Gastrocnemius medialis (tissue), 4 donors: ENCODE measurements at regions not wholly inside any gene's neighbourhood (a gene's known extent, or its start where the extent isn't known, plus 50 kb on each side); places are given as distances from the start of the nearest gene placed in this dataset.

Experiments used
- ATAC-seq, 2 donors: fragments of 150-250 bp; one replicate each; pipeline ENCODE4 v1.9.1; 2016
- DNase-seq, 2 donors: peaks; one replicate each; pipeline ENCODE4 v3.0.0-alpha.2; 2019
- H3K27ac ChIP-seq, 4 donors: fragments of 200-600 bp; sonication (generic); 1 replicate in 1 of 4; 2 replicates in 3 of 4; pipeline ENCODE4 v1.5.1; 2016 to 2018; ENCODE audit warnings: mild to moderate bottlenecking in 2 of 4, moderate library complexity in 1 of 4
- H3K27me3 ChIP-seq, 3 donors: fragments of 200-600 bp; sonication (generic) in 2 of 3; 1 replicate in 1 of 3; 2 replicates in 2 of 3; pipeline versions ENCODE4 v1.5.1 to v1.6.0; 2016 to 2019; ENCODE audit warnings: mild to moderate bottlenecking in 1 of 3, moderate library complexity in 1 of 3
- H3K36me3 ChIP-seq, 2 donors: fragments of 200-600 bp; sonication (generic) in 1 of 2; one replicate each; pipeline ENCODE4 v1.5.1; 2017 to 2018
- H3K4me1 ChIP-seq, 2 donors: fragments of 200-600 bp; sonication (generic) in 1 of 2; one replicate each; pipeline ENCODE4 v1.5.1; 2016 to 2017; ENCODE audit warnings: mild to moderate bottlenecking in 2 of 2
- H3K4me3 ChIP-seq, 4 donors: fragments of 200-600 bp; sonication (generic) in 3 of 4; 1 replicate in 1 of 4; 2 replicates in 3 of 4; pipeline ENCODE4 v1.5.1; 2016 to 2019; ENCODE audit warnings: mild to moderate bottlenecking in 2 of 4
- H3K9me3 ChIP-seq, 3 donors: fragments of 200-600 bp; sonication (generic) in 2 of 3; 1 replicate in 1 of 3; 2 replicates in 2 of 3; pipeline ENCODE4 v1.5.1; 2016 to 2019
- POLR2A ChIP-seq, 2 donors: fragments of 450-650 bp; IDR thresholded peaks; one replicate each; pipeline ENCODE4 v1.6.1; 2017; ENCODE audit warnings: antibody characterized with exemption in 2 of 2, mild to moderate bottlenecking in 2 of 2, moderate library complexity in 2 of 2
- in situ Hi-C, 4 donors: fragments of 200-750 bp; cut with MboI; loops; one replicate each; pipeline versions ENCODE4 v1.15.0 to v1.8.0; 2017; ENCODE audit warnings: low sequenced_read_pairs in 4 of 4
- intact Hi-C: fragments of 100-400 bp; cut with DNase I; formaldehyde crosslinking; loops from one replicate; pipeline ENCODE4 v1.15.1; 2023; ENCODE audit warnings: low total_unique reads
- TF ChIP-seq, protein P1 (sequence below), 5 experiments: fragments of 450-650 bp in 3 of 5; fragments of 200-600 bp in 2 of 5; sonication (generic) in 2 of 5; IDR thresholded peaks in 4 of 5; conservative IDR thresholded peaks in 1 of 5; 1 replicate in 4 of 5; 2 replicates in 1 of 5; pipeline ENCODE4 v1.5.1; 2016 to 2019; ENCODE audit warnings: antibody characterized with exemption in 5 of 5, mild to moderate bottlenecking in 3 of 5, moderate library complexity in 3 of 5

- Histone ChIP-seq H3K4me1 (no peaks in the 10 kb centered on the region), H3K27me3 (no peaks in the 10 kb centered on the region), H3K27ac (no peak overlapping the region), H3K9me3 (no peaks in the 10 kb centered on the region), H3K4me3 (no peak overlapping the region), H3K36me3 (peaks cover 0 to 12% of the 10 kb centered on the region in 2 donors)
- ATAC-seq (no peak), DNase-seq (no peak)
- in situ Hi-C loops, result no loop called here
- no peak for TF ChIP-seq POLR2A (IDR thresholded peaks at IDR 0.05)
- TF ChIP-seq, protein P1, sequence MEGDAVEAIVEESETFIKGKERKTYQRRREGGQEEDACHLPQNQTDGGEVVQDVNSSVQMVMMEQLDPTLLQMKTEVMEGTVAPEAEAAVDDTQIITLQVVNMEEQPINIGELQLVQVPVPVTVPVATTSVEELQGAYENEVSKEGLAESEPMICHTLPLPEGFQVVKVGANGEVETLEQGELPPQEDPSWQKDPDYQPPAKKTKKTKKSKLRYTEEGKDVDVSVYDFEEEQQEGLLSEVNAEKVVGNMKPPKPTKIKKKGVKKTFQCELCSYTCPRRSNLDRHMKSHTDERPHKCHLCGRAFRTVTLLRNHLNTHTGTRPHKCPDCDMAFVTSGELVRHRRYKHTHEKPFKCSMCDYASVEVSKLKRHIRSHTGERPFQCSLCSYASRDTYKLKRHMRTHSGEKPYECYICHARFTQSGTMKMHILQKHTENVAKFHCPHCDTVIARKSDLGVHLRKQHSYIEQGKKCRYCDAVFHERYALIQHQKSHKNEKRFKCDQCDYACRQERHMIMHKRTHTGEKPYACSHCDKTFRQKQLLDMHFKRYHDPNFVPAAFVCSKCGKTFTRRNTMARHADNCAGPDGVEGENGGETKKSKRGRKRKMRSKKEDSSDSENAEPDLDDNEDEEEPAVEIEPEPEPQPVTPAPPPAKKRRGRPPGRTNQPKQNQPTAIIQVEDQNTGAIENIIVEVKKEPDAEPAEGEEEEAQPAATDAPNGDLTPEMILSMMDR (IDR thresholded peaks at IDR 0.05 in 4 of 5, conservative IDR thresholded peaks at IDR 0.05 in 1 of 5), result no peak
- intact Hi-C loops, result no loop called here
Measured at GRCh38 chr3:124444075-124444474, 286.2 kb upstream of the UMPS start.

DNA sequence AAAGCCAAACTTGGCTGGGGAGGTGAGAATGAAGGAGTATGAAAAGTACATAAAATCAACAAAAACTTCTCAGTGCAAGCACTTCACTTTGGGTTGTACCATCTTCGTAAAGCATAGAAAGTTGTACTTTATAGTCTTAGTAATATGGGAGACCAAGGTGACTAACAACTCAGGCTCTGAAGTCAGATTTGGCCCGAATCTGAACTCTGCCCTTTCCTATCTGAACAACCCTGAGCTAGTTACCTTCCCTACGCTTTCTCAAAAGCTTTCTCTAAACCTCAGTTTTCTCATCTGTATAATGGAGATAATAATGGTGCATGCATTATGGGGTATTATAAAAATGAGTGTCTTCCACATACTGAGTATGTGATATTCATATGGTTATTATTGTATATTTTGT is 285.4 kb upstream of the UMPS start:
- H3K36me3 ChIP-seq, result peaks cover 0 to 12% of the 10 kb centered on the region in 2 donors

GRCh38 chr3:124447845-124448244 is 282.4 kb upstream of the UMPS start:
- H3K36me3 ChIP-seq, result peaks cover 0 to 12% of the 10 kb centered on the region in 2 donors
- ATAC-seq, result no peak
- no peak overlapping the region for H3K4me3 ChIP-seq
- no peak overlapping the region for H3K27ac ChIP-seq
- in situ Hi-C loops, result no loop called here
- no peak for TF ChIP-seq POLR2A (IDR thresholded peaks at IDR 0.05)
- TF ChIP-seq, protein P1 (IDR thresholded peaks at IDR 0.05 in 4 of 5, conservative IDR thresholded peaks at IDR 0.05 in 1 of 5), result no peak
- no peak for DNase-seq
- H3K9me3 ChIP-seq, result no peaks in the 10 kb centered on the region
- intact Hi-C loops, result no loop called here
- no peaks in the 10 kb centered on the region for H3K27me3 ChIP-seq
- no peaks in the 10 kb centered on the region for H3K4me1 ChIP-seq

More for the DNA sequence above, 285.4 kb upstream of the UMPS start:
- H3K4me3 ChIP-seq, result no peak overlapping the region
- in situ Hi-C loops, result no loop called here
- TF ChIP-seq, protein P1 (IDR thresholded peaks at IDR 0.05 in 4 of 5, conservative IDR thresholded peaks at IDR 0.05 in 1 of 5), result no peak
- no peak for TF ChIP-seq POLR2A (IDR thresholded peaks at IDR 0.05)
- no peaks in the 10 kb centered on the region for H3K27me3 ChIP-seq
- DNase-seq (no peak), ATAC-seq (no peak)
- intact Hi-C loops, result no loop called here
- no peak overlapping the region for H3K27ac ChIP-seq
- no peaks in the 10 kb centered on the region for H3K9me3 ChIP-seq
- H3K4me1 ChIP-seq, result no peaks in the 10 kb centered on the region

- in situ Hi-C loops, result no loop called here
- Histone ChIP-seq H3K36me3 (peaks cover 0 to 12% of the 10 kb centered on the region in 2 donors), H3K4me1 (no peaks in the 10 kb centered on the region), H3K27ac (no peak overlapping the region), H3K4me3 (no peak overlapping the region), H3K27me3 (no peaks in the 10 kb centered on the region), H3K9me3 (no peaks in the 10 kb centered on the region)
- intact Hi-C loops, result no loop called here
- no peak for ATAC-seq
- TF ChIP-seq, protein P1 (IDR thresholded peaks at IDR 0.05 in 4 of 5, conservative IDR thresholded peaks at IDR 0.05 in 1 of 5), result no peak
- no peak for TF ChIP-seq POLR2A (IDR thresholded peaks at IDR 0.05)
- DNase-seq, result no peak
Measured at GRCh38 chr3:124448954-124449353, 281.3 kb upstream of the UMPS start.

DNA sequence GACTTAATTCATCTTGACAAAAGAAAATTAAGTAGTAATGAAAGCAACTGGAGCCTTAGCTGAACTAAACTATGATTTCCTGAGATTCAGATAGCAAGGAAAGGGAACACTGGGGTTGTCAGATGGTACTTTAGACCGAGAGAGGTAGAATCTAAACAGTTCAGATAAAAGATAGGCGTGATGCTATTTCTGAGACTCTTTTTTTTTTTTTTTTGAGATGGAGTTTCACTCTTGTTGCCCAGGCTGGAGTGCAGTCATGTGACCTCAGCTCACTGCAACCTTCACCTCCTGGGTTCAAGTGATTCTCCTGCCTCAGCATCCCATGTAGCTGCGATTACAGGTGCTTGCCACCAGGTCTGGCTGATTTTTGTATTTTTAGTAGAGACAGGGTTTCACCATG is 279.9 kb upstream of the UMPS start:
- intact Hi-C loops, result no loop called here
- Histone ChIP-seq H3K4me3 (no peak overlapping the region), H3K4me1 (no peaks in the 10 kb centered on the region), H3K27me3 (no peaks in the 10 kb centered on the region), H3K9me3 (no peaks in the 10 kb centered on the region), H3K36me3 (peaks cover 0 to 12% of the 10 kb centered on the region in 2 donors), H3K27ac (no peak overlapping the region)
- in situ Hi-C loops, result loop anchor here in 1 of 4 donors (25.0 kb wide), 1 partner anchor 438 kb away; no protein-coding TSS in a partner anchor
- ATAC-seq, result no peak
- TF ChIP-seq POLR2A (IDR thresholded peaks at IDR 0.05), result no peak
- TF ChIP-seq, protein P1 (IDR thresholded peaks at IDR 0.05 in 4 of 5, conservative IDR thresholded peaks at IDR 0.05 in 1 of 5), result no peak
- no peak for DNase-seq
